IMR-90 (cell line): ENCODE measurements at regions not wholly inside any gene's neighbourhood (a gene's known extent, or its start where the extent isn't known, plus 50 kb on each side); places are given as distances from the start of the nearest gene placed in this dataset.

Experiments
- ATAC-seq: fragments of 200-7000 bp; cut with Tn5 transposase; 2 replicates; pipeline ENCODE4 v1.9.1; 2020; ENCODE audit warnings: low read depth, mild to moderate bottlenecking, moderate library complexity
- BruUV-seq: library from RNA; stranded (reverse); fragments of 400-500 nt; replicated peaks from 2 replicates; lab custom pipeline; 2021; lab: Mats Ljungman, UMichigan
- CTCF ChIA-PET: fragments of 300-600 bp; formaldehyde crosslinking; extraction: SDS; loops from one replicate; lab custom pipeline; 2021; ENCODE audit warnings: antibody characterized with exemption; lab: Yijun Ruan, JAX
- POLR2A ChIA-PET: fragments of 300-600 bp; sonication (Branson Sonifier 250); formaldehyde crosslinking; loops from one replicate; lab custom pipeline; 2022; ENCODE audit warnings: antibody characterized with exemption; ENCODE audit not compliant: unreplicated experiment; lab: Charles Lee
- DNase-seq: peaks from one replicate; pipeline ENCODE4 v3.0.0; 2013
- H2AFZ ChIP-seq: replicated peaks from 2 replicates; pipeline ENCODE3; 2013; ENCODE audit warnings: low read length, mild to moderate bottlenecking; ENCODE audit not compliant: poor library complexity
- H2AK5ac ChIP-seq: 2 replicates; pipeline ENCODE4 v1.6.1; 2013; ENCODE audit warnings: low read depth, low read length, inconsistent platforms
- H2AK9ac ChIP-seq: replicated peaks from 2 replicates; pipeline ENCODE3; 2013; ENCODE audit warnings: mild to moderate bottlenecking, low read depth, low read length, moderate library complexity; ENCODE audit not compliant: poor library complexity
- H2BK120ac ChIP-seq: 2 replicates; pipeline ENCODE4 v1.6.1; 2013; ENCODE audit warnings: low read depth, low read length, inconsistent platforms
- H2BK15ac ChIP-seq: 3 replicates; pipeline ENCODE4 v1.6.1; 2013; ENCODE audit warnings: low read depth, low read length, inconsistent platforms
- H2BK20ac ChIP-seq: 2 replicates; pipeline ENCODE4 v1.6.1; 2013; ENCODE audit warnings: low read depth, mild to moderate bottlenecking, inconsistent platforms, low read length, moderate library complexity
- H2BK5ac ChIP-seq: 2 replicates; pipeline ENCODE4 v1.6.1; 2013; ENCODE audit warnings: mild to moderate bottlenecking, low read depth, low read length, inconsistent platforms; ENCODE audit not compliant: poor library complexity, severe bottlenecking
- H3K14ac ChIP-seq: replicated peaks from 2 replicates; pipeline ENCODE4 v1.6.1; 2013; ENCODE audit warnings: low read depth, low read length, inconsistent platforms
- H3K18ac ChIP-seq: 2 replicates; pipeline ENCODE4 v1.6.1; 2013; ENCODE audit warnings: low read depth, low read length, control low read depth
- H3K23ac ChIP-seq: 2 replicates; pipeline ENCODE4 v1.6.1; 2013; ENCODE audit warnings: low read depth, low read length, inconsistent platforms
- H3K27ac ChIP-seq: 2 replicates; pipeline ENCODE4 v1.5.1; 2013; ENCODE audit warnings: mild to moderate bottlenecking, control low read depth, low read length; ENCODE audit not compliant: insufficient read depth
- H3K27me3 ChIP-seq: 2 replicates; pipeline ENCODE4 v1.6.1; 2013; ENCODE audit warnings: low read length; ENCODE audit not compliant: control insufficient read depth, insufficient read depth
- H3K36me3 ChIP-seq: 2 replicates; pipeline ENCODE4 v1.6.1; 2013; ENCODE audit warnings: low read length, mixed read lengths; ENCODE audit not compliant: control insufficient read depth, insufficient read depth
- H3K4ac ChIP-seq: 2 replicates; pipeline ENCODE4 v1.6.1; 2013; ENCODE audit warnings: low read depth, low read length, inconsistent platforms
- H3K4me1 ChIP-seq: 2 replicates; pipeline ENCODE4 v1.6.1; 2013; ENCODE audit warnings: low read length, mixed read lengths; ENCODE audit not compliant: control insufficient read depth, insufficient read depth
- H3K4me2 ChIP-seq: 2 replicates; pipeline ENCODE4 v1.6.1; 2013; ENCODE audit warnings: low read depth, mild to moderate bottlenecking, control low read depth, low read length, moderate library complexity
- H3K4me3 ChIP-seq: 2 replicates; pipeline ENCODE4 v1.5.1; 2013; ENCODE audit warnings: low read depth, mild to moderate bottlenecking, control low read depth, low read length, moderate library complexity; ENCODE audit not compliant: insufficient read depth
- H3K56ac ChIP-seq: 2 replicates; pipeline ENCODE4 v1.6.1; 2013; ENCODE audit warnings: low read length, inconsistent platforms; ENCODE audit not compliant: insufficient read depth; ENCODE audit errors: extremely low read depth
- H3K79me1 ChIP-seq, 2 experiments: 2 replicates each; pipeline ENCODE4 v1.6.1; 2013; ENCODE audit warnings: low read length in 2 of 2, inconsistent platforms in 1 of 2, low read depth in 1 of 2
- H3K9ac ChIP-seq: 2 replicates; pipeline ENCODE4 v1.6.1; 2013; ENCODE audit warnings: low read depth, low read length, control low read depth
- H3K9me1 ChIP-seq: 2 replicates; pipeline ENCODE4 v1.6.1; 2013; ENCODE audit warnings: low read length, inconsistent platforms; ENCODE audit not compliant: insufficient read depth
- H3K9me3 ChIP-seq: 2 replicates; pipeline ENCODE4 v1.6.1; 2013; ENCODE audit warnings: low read length; ENCODE audit not compliant: control insufficient read depth, insufficient read depth
- H4K20me1 ChIP-seq: 2 replicates; pipeline ENCODE4 v1.6.1; 2013; ENCODE audit warnings: low read length, inconsistent platforms; ENCODE audit not compliant: insufficient read depth
- H4K5ac ChIP-seq: 2 replicates; pipeline ENCODE4 v1.6.1; 2013; ENCODE audit warnings: mild to moderate bottlenecking, low read depth, low read length, control low read depth
- H4K8ac ChIP-seq, 2 experiments: 2 replicates each; pipeline ENCODE4 v1.6.1; 2013; ENCODE audit warnings: low read depth in 2 of 2, low read length in 2 of 2, control low read depth in 1 of 2, inconsistent platforms in 1 of 2
- H4K91ac ChIP-seq: 2 replicates; pipeline ENCODE4 v1.6.1; 2013; ENCODE audit warnings: low read depth, low read length, inconsistent platforms; ENCODE audit not compliant: insufficient read depth
- BHLHE40 ChIP-seq: fragments of 150-350 bp; IDR thresholded peaks from 2 replicates; pipeline ENCODE4 v1.6.1; 2016; ENCODE audit warnings: mild to moderate bottlenecking, low read depth, low read length
- CEBPB ChIP-seq: IDR thresholded peaks from 2 replicates; pipeline ENCODE4 v1.6.1; 2012; ENCODE audit warnings: low read depth, low read length, improper control_type of control experiment
- CHD1 ChIP-seq: IDR thresholded peaks from 2 replicates; pipeline ENCODE4 v1.6.1; 2012; ENCODE audit warnings: low read depth, low read length, improper control_type of control experiment
- FOS ChIP-seq: fragments of 150-350 bp; IDR thresholded peaks from 2 replicates; pipeline ENCODE4 v1.6.1; 2016; ENCODE audit warnings: low read depth, low read length
- MAZ ChIP-seq: IDR thresholded peaks from 2 replicates; pipeline ENCODE4 v1.6.1; 2012; ENCODE audit warnings: low read depth, mild to moderate bottlenecking, low read length, improper control_type of control experiment, moderate library complexity, borderline replicate concordance
- MXI1 ChIP-seq: IDR thresholded peaks from 2 replicates; pipeline ENCODE4 v1.6.1; 2012; ENCODE audit warnings: low read depth, mild to moderate bottlenecking, low read length, moderate library complexity, borderline replicate concordance
- POLR2A ChIP-seq: IDR thresholded peaks from 2 replicates; pipeline ENCODE4 v1.6.1; 2012; ENCODE audit warnings: mild to moderate bottlenecking, low read depth, low read length
- SMC3 ChIP-seq: fragments of 150-350 bp; IDR thresholded peaks from 2 replicates; pipeline ENCODE4 v1.6.1; 2016; ENCODE audit warnings: low read depth, mild to moderate bottlenecking, antibody characterized with exemption, low read length, moderate library complexity
- USF2 ChIP-seq: fragments of 150-350 bp; IDR thresholded peaks from 2 replicates; pipeline ENCODE4 v1.6.1; 2017; ENCODE audit warnings: mild to moderate bottlenecking, antibody characterized with exemption, low read length, low read depth
- WGBS, 2 experiments: methylation state at CpG; one replicate each; pipeline versions ENCODE4 v1.1.5 to v1.1.7; 2013; ENCODE audit warnings: missing lambda C conversion rate in 2 of 2; ENCODE audit not compliant: insufficient read length in 1 of 2; ENCODE audit errors: extremely low coverage in 2 of 2; 5-methylcytosine and 5-hydroxymethylcytosine counted together
- dilution Hi-C: fragments of 300-500 bp; cut with HindIII; formaldehyde crosslinking; loops from one replicate; pipeline ENCODE4 v1.14.3; 2018; ENCODE audit warnings: low sequenced_read_pairs; ENCODE audit not compliant: unreplicated experiment
- in situ Hi-C: fragments of 300-500 bp; cut with MboI; formaldehyde crosslinking; loops from 3 replicates; pipeline ENCODE4 v1.14.3; 2019; ENCODE audit warnings: low sequenced_read_pairs, inconsistent platforms, mixed read lengths
- intact Hi-C: fragments of 100-400 bp; cut with micrococcal nuclease; formaldehyde crosslinking; loops from 2 replicates; pipeline ENCODE4 v1.10.0; 2022

DNA sequence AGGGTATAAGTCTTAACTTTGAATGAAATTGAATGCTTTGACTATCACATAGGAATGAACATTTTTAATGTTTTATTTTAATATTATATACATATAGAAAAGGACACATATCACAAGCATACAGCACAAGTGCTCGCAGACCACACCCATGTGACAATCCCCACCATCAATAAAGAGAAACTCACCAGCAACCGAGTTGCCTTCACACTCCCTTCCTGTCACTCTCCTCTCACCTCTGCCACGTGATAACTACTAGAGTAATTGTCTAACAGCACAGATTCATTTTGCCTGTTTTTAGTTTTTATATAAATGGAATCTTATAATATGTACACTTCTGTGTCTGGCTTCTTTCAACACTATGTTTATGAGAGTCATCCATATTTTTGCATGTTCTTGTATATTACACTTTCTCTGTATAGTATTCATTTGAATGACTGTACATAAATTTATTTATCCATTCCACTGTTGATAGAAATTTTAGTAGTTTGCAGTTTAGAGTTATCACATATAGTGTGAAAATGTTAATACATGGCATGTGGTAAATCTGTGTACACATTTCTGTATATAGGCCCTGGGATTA lies 304.9 kb upstream of the DUSP10 start:
- Histone ChIP-seq H4K5ac (no peak overlapping the region), H3K14ac (no peak overlapping the region), H2AK5ac (peak overlapping the region; percentile 54; the same call in 1 of the 2 replicates), H2BK15ac (peak overlapping the region; percentile 78; the same call in 1 of the 3 replicates), H3K4me2 (no peak overlapping the region), H3K4ac (no peak overlapping the region), H3K4me3 (no peak overlapping the region), H2AK9ac (no peak overlapping the region), H4K91ac (peak overlapping the region; percentile 32; the same call in 1 of the 2 replicates), H3K27me3 (no peaks in the 10 kb centered on the region), H3K18ac (no peak overlapping the region), H2BK20ac (no peak overlapping the region), H3K9me1 (peaks cover 11% of the 10 kb centered on the region), H3K56ac (no peak overlapping the region), H3K4me1 (peaks cover 25% of the 10 kb centered on the region), H3K9ac (no peak overlapping the region), H4K20me1 (no peaks in the 10 kb centered on the region), H3K79me1 (no peaks in the 10 kb centered on the region), H3K36me3 (no peaks in the 10 kb centered on the region), H3K23ac (no peak overlapping the region), H2AFZ (no peak overlapping the region), H2BK5ac (no peak overlapping the region), H4K8ac (no peak overlapping the region), H2BK120ac (no peak overlapping the region), H3K27ac (no peak overlapping the region), H3K9me3 (no peaks in the 10 kb centered on the region)
- DNase-seq (no peak), ATAC-seq (no peak)
- in situ Hi-C loops, result no loop called here
- intact Hi-C loops, result loop anchor here (10.0 kb wide), 2 partner anchors 182 to 408 kb away; no protein-coding TSS in a partner anchor
- WGBS, 2 experiments, result no CpG with 5 or more reads among the region's 3 CpGs
- ChIA-PET CTCF (interaction anchor here (0.6 kb wide), 2 partner anchors 9 to 261 kb away, joined by 3 read pairs; no protein-coding TSS in a partner anchor), POLR2A (no interaction called here)
- no peak for TF ChIP-seq FOS
- no peak for TF ChIP-seq CEBPB
- no peak for TF ChIP-seq MXI1
- TF ChIP-seq USF2, result no peak
- TF ChIP-seq POLR2A, result no peak
- TF ChIP-seq CHD1, result no peak
- TF ChIP-seq MAZ, result no peak
- no peak for TF ChIP-seq SMC3
- no peak for TF ChIP-seq BHLHE40
- no TSS peak for BruUV-seq
- dilution Hi-C loops, result no loop called here
